ENCODE measurements at regions not wholly inside any gene's neighbourhood (a gene's known extent, or its start where the extent isn't known, plus 50 kb on each side); places are given as distances from the start of the nearest gene placed in this dataset.

DNA sequence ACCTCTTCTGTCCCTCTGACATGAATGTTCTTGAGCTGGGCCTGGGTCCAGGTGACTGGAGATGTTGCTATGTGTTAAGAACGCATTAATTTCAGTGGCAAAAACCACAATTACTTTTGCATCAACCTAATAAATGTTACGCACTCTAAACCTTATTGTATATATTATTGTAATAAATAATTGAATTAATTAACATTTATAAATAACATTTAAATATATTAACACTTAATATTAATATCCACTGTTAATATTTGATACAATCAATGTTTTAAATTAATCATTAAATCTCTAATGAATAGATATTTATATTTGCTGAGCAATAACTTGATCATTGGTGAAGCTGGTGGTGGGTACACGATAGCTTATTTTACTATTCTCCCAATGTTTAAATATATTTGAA, 97.4 kb downstream of the KCNF1 start:
- TF ChIP-seq, protein P1, sequence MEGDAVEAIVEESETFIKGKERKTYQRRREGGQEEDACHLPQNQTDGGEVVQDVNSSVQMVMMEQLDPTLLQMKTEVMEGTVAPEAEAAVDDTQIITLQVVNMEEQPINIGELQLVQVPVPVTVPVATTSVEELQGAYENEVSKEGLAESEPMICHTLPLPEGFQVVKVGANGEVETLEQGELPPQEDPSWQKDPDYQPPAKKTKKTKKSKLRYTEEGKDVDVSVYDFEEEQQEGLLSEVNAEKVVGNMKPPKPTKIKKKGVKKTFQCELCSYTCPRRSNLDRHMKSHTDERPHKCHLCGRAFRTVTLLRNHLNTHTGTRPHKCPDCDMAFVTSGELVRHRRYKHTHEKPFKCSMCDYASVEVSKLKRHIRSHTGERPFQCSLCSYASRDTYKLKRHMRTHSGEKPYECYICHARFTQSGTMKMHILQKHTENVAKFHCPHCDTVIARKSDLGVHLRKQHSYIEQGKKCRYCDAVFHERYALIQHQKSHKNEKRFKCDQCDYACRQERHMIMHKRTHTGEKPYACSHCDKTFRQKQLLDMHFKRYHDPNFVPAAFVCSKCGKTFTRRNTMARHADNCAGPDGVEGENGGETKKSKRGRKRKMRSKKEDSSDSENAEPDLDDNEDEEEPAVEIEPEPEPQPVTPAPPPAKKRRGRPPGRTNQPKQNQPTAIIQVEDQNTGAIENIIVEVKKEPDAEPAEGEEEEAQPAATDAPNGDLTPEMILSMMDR (conservative IDR thresholded peaks at IDR 0.05; ENCODE audit: low read length), result no peak
- no peak for TF ChIP-seq EZH2phosphoT487 (IDR thresholded peaks at IDR 0.05; ENCODE audit: borderline replicate concordance)
